MM.1S (cell line): ENCODE measurements at regions not wholly inside any gene's neighbourhood (a gene's known extent, or its start where the extent isn't known, plus 50 kb on each side); places are given as distances from the start of the nearest gene placed in this dataset.

Experiments
- DNase-seq: peaks from one replicate; pipeline ENCODE4 v3.0.0-alpha.2; 2015
- H2AFZ ChIP-seq: fragments of 300-600 bp; sonication (generic); 2 replicates; pipeline ENCODE4 v1.6.0; 2016; ENCODE audit warnings: antibody characterized with exemption, low read length
- H3F3A ChIP-seq: fragments of 300-600 bp; sonication (generic); 2 replicates; pipeline ENCODE4 v1.6.1; 2016; ENCODE audit warnings: mild to moderate bottlenecking, antibody characterized with exemption, low read length, moderate library complexity, mixed read lengths; ENCODE audit not compliant: insufficient read depth
- H3K27ac ChIP-seq: fragments of 300-600 bp; sonication (generic); 2 replicates; pipeline ENCODE4 v1.5.1; 2016; ENCODE audit warnings: mild to moderate bottlenecking, low read length
- H3K27me3 ChIP-seq: fragments of 300-600 bp; sonication (generic); replicated peaks from 2 replicates; pipeline ENCODE4 v1.6.0; 2016; ENCODE audit warnings: low read length; ENCODE audit not compliant: insufficient read depth
- H3K36me3 ChIP-seq: fragments of 300-600 bp; sonication (generic); replicated peaks from 2 replicates; pipeline ENCODE4 v1.6.1; 2016; ENCODE audit warnings: mild to moderate bottlenecking, low read length, mixed read lengths; ENCODE audit not compliant: insufficient read depth
- H3K4me1 ChIP-seq: fragments of 300-600 bp; sonication (generic); 2 replicates; pipeline ENCODE4 v1.6.1; 2016; ENCODE audit warnings: low read length, mixed read lengths
- H3K4me2 ChIP-seq: fragments of 300-600 bp; sonication (generic); 2 replicates; pipeline ENCODE4 v1.6.0; 2016; ENCODE audit warnings: low read depth, low read length
- H3K4me3 ChIP-seq: fragments of 300-600 bp; sonication (generic); 2 replicates; pipeline ENCODE4 v1.5.1; 2016; ENCODE audit warnings: low read length, mixed read lengths
- H3K79me2 ChIP-seq: fragments of 300-600 bp; sonication (generic); 2 replicates; pipeline ENCODE4 v1.6.1; 2016; ENCODE audit warnings: mixed run types, low read length, mixed read lengths
- H3K9ac ChIP-seq: fragments of 300-600 bp; sonication (generic); 2 replicates; pipeline ENCODE4 v1.6.1; 2016; ENCODE audit warnings: low read length, mixed read lengths
- H3K9me2 ChIP-seq: fragments of 300-600 bp; sonication (generic); replicated peaks from 2 replicates; pipeline ENCODE4 v1.6.1; 2016; ENCODE audit warnings: mild to moderate bottlenecking, low read length, mixed read lengths; ENCODE audit not compliant: insufficient read depth
- H3K9me3 ChIP-seq: fragments of 300-600 bp; sonication (generic); replicated peaks from 2 replicates; pipeline ENCODE4 v1.6.1; 2016; ENCODE audit warnings: mild to moderate bottlenecking, low read length, mixed read lengths; ENCODE audit not compliant: insufficient read depth
- H4K20me1 ChIP-seq: fragments of 300-600 bp; sonication (generic); 2 replicates; pipeline ENCODE4 v1.6.1; 2016; ENCODE audit warnings: mild to moderate bottlenecking, low read length, moderate library complexity, mixed read lengths; ENCODE audit not compliant: insufficient read depth
- EZH2 ChIP-seq: fragments of 300-600 bp; sonication (generic); optimal IDR thresholded peaks from 2 replicates; pipeline ENCODE3; 2017; ENCODE audit warnings: low read depth, mild to moderate bottlenecking, antibody characterized with exemption, low read length, mixed read lengths
- EZH2phosphoT487 ChIP-seq: fragments of 300-600 bp; sonication (generic); IDR thresholded peaks from 2 replicates; pipeline ENCODE4 v1.6.1; 2018; ENCODE audit warnings: antibody characterized with exemption, low read length
- TF ChIP-seq, protein P1 (sequence below): fragments of 300-600 bp; sonication (generic); IDR thresholded peaks from 2 replicates; pipeline ENCODE4 v1.5.1; 2016; ENCODE audit warnings: antibody characterized with exemption, low read length, mixed read lengths

- no peak overlapping the region for H3K9ac ChIP-seq
- no peaks in the 10 kb centered on the region for H3K9me2 ChIP-seq
- no peaks in the 10 kb centered on the region for H3K4me1 ChIP-seq
- H3K27me3 ChIP-seq: no peaks in the 10 kb centered on the region
- H3K79me2 ChIP-seq: no peaks in the 10 kb centered on the region
- no peak overlapping the region for H3K4me3 ChIP-seq
- no peak overlapping the region for H3K4me2 ChIP-seq
- no peak overlapping the region for H3K27ac ChIP-seq
- H4K20me1 ChIP-seq: no peaks in the 10 kb centered on the region
- no peak overlapping the region for H2AFZ ChIP-seq
- no peaks in the 10 kb centered on the region for H3K9me3 ChIP-seq
- TF ChIP-seq EZH2phosphoT487 (no peak), EZH2 (no peak)
- TF ChIP-seq, protein P1, sequence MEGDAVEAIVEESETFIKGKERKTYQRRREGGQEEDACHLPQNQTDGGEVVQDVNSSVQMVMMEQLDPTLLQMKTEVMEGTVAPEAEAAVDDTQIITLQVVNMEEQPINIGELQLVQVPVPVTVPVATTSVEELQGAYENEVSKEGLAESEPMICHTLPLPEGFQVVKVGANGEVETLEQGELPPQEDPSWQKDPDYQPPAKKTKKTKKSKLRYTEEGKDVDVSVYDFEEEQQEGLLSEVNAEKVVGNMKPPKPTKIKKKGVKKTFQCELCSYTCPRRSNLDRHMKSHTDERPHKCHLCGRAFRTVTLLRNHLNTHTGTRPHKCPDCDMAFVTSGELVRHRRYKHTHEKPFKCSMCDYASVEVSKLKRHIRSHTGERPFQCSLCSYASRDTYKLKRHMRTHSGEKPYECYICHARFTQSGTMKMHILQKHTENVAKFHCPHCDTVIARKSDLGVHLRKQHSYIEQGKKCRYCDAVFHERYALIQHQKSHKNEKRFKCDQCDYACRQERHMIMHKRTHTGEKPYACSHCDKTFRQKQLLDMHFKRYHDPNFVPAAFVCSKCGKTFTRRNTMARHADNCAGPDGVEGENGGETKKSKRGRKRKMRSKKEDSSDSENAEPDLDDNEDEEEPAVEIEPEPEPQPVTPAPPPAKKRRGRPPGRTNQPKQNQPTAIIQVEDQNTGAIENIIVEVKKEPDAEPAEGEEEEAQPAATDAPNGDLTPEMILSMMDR: no peak
- DNase-seq: no peak
- no peaks in the 10 kb centered on the region for H3F3A ChIP-seq
- H3K36me3 ChIP-seq: no peaks in the 10 kb centered on the region
These were observed 616.4 kb downstream of the TAFA4 start for GRCh38 chr3:68315964-68316363.

DNA sequence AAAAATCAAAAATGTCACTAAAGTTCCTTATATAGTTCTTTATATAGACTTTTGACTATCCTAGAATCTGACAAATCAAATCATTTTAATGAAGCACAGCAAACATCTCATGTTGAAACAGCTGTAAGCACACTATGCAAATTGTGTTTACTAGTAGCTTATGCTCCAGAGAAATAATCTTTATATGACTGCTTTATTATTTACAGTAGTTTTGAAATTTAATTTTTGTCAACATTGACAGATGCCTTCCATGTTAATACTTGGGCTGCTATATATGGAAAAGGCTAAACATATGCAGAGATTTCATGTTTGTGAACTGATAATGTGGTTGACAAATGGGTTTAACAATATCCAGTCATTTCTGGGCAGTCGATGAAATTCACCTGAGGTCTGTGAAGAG, 616.8 kb downstream of the TAFA4 start:
- no peaks in the 10 kb centered on the region for H3K79me2 ChIP-seq
- H2AFZ ChIP-seq: no peak overlapping the region
- H3K9me3 ChIP-seq: no peaks in the 10 kb centered on the region
- H4K20me1 ChIP-seq: no peaks in the 10 kb centered on the region
- H3K27me3 ChIP-seq: no peaks in the 10 kb centered on the region
- no peak overlapping the region for H3K4me3 ChIP-seq
- no peak overlapping the region for H3K27ac ChIP-seq
- H3K36me3 ChIP-seq: no peaks in the 10 kb centered on the region
- TF ChIP-seq, protein P1: no peak
- TF ChIP-seq EZH2phosphoT487: no peak
- TF ChIP-seq EZH2: no peak
- H3K4me1 ChIP-seq: no peaks in the 10 kb centered on the region
- no peaks in the 10 kb centered on the region for H3K9me2 ChIP-seq
- no peak overlapping the region for H3K4me2 ChIP-seq
- H3K9ac ChIP-seq: no peak overlapping the region
- no peaks in the 10 kb centered on the region for H3F3A ChIP-seq
- DNase-seq: no peak

- DNase-seq: peak; percentile 61
- no peak overlapping the region for H3K27ac ChIP-seq
- H2AFZ ChIP-seq: no peak overlapping the region
- no peaks in the 10 kb centered on the region for H3K36me3 ChIP-seq
- no peaks in the 10 kb centered on the region for H3K9me3 ChIP-seq
- TF ChIP-seq EZH2 (no peak), EZH2phosphoT487 (no peak)
- TF ChIP-seq, protein P1: no peak
- H3K4me3 ChIP-seq: no peak overlapping the region
- H3K4me1 ChIP-seq: no peaks in the 10 kb centered on the region
- H3K79me2 ChIP-seq: no peaks in the 10 kb centered on the region
- no peak overlapping the region for H3K4me2 ChIP-seq
- H3F3A ChIP-seq: no peaks in the 10 kb centered on the region
- no peaks in the 10 kb centered on the region for H3K9me2 ChIP-seq
- no peak overlapping the region for H3K9ac ChIP-seq
- H3K27me3 ChIP-seq: no peaks in the 10 kb centered on the region
- H4K20me1 ChIP-seq: no peaks in the 10 kb centered on the region
These were observed 625.8 kb downstream of the TAFA4 start for GRCh38 chr3:68306571-68306970.

DNA sequence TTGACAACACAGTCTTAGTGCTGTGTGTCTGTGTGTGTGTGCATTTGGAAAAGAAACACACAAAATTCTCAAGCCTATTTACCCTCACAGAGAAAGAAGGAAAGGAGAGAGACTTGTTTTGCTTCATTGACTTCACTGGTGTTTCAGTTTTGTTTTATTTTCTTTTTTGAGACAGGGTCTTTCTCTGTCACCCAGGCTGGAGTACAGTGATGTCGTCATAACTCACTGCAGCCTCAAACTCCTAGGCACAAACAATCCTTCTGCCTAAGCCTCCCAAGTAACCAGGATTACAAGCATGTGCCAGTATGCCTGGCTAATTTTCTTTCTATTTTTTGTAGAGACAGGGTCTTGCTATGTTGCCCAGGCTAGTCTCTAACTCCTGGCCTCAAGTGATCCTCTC, 636.9 kb downstream of the TAFA4 start:
- Histone ChIP-seq H2AFZ (no peak overlapping the region), H3F3A (no peaks in the 10 kb centered on the region), H4K20me1 (no peaks in the 10 kb centered on the region), H3K4me2 (no peak overlapping the region), H3K27me3 (no peaks in the 10 kb centered on the region), H3K79me2 (no peaks in the 10 kb centered on the region), H3K27ac (no peak overlapping the region), H3K4me3 (no peak overlapping the region), H3K9me3 (no peaks in the 10 kb centered on the region), H3K36me3 (no peaks in the 10 kb centered on the region), H3K9me2 (no peaks in the 10 kb centered on the region), H3K4me1 (no peaks in the 10 kb centered on the region), H3K9ac (no peak overlapping the region)
- no peak for DNase-seq
- TF ChIP-seq EZH2phosphoT487: no peak
- no peak for TF ChIP-seq EZH2
- TF ChIP-seq, protein P1: no peak
